ENCODE measurements at regions not wholly inside any gene's neighbourhood (a gene's known extent, or its start where the extent isn't known, plus 50 kb on each side); places are given as distances from the start of the nearest gene placed in this dataset.

DNA sequence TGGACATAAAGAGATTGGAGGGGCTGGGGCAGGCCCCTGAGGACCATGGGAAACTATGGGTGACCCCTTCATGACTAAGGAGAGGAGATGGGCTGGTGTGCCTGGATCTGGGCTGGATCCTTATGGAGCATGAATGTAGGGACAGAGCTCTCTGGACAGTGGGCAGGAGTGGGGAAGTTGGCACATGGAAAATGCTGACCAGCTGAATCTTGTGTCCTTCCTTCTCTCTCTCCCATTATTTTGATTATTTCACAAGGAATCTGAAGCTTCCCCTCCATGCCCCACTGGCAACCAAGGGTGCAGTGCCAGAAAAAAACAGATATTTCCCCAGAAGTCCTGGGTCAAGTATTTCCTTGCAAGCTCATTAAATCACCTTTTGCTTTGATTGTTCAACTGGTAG, 175.2 kb downstream of the DHX35 start:
- TF ChIP-seq, protein P1, sequence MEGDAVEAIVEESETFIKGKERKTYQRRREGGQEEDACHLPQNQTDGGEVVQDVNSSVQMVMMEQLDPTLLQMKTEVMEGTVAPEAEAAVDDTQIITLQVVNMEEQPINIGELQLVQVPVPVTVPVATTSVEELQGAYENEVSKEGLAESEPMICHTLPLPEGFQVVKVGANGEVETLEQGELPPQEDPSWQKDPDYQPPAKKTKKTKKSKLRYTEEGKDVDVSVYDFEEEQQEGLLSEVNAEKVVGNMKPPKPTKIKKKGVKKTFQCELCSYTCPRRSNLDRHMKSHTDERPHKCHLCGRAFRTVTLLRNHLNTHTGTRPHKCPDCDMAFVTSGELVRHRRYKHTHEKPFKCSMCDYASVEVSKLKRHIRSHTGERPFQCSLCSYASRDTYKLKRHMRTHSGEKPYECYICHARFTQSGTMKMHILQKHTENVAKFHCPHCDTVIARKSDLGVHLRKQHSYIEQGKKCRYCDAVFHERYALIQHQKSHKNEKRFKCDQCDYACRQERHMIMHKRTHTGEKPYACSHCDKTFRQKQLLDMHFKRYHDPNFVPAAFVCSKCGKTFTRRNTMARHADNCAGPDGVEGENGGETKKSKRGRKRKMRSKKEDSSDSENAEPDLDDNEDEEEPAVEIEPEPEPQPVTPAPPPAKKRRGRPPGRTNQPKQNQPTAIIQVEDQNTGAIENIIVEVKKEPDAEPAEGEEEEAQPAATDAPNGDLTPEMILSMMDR (conservative IDR thresholded peaks at IDR 0.05) = no peak
- no peak for TF ChIP-seq EZH2 (IDR thresholded peaks at IDR 0.05; ENCODE audit: low read depth)
